ENCODE measurements at regions not wholly inside any gene's neighbourhood (a gene's known extent, or its start where the extent isn't known, plus 50 kb on each side); places are given as distances from the start of the nearest gene placed in this dataset.

DNA sequence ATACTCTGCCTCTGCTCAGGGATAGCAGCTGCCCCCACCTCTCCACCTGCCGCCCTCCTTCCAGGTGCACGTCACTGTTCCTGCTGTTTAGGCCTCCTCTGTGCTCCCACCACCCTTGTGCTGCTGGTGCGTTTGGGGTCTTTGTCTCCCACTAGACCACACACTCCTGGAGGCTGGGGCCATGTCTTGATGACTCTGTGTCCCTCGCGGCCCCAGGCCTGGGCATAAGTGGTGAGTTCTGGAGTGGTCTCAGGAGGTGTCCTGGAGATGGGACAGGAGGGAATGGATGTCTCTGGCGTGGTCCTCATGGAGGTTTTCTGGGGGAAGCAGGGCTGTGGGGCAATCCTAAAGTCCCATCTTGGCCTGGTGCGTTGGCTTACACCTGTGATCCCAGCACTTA, 132.1 kb downstream of the TFCP2L1 start:
- no peak overlapping the region for H3K9ac ChIP-seq (ENCODE audit: insufficient read depth, low read depth, low read length)
- BruUV-seq (replicated peaks): no TSS peak
- CTCF ChIA-PET (ENCODE audit: low intra/inter-chr PET ratio, low total read pairs): no interaction called here
- POLR2A ChIA-PET: no interaction called here
- in situ Hi-C loops (cut with HindIII; ENCODE audit: extremely low pct_ligation_motif_present, low pct_unique_long_range_greater_than_20kb): no loop called here
- peaks cover 13% of the 10 kb centered on the region for H3K9me3 ChIP-seq (ENCODE audit: low read length)
- no peak overlapping the region for H2AFZ ChIP-seq (ENCODE audit: low read length)
- 31% methylated on average over 6 of the region's 7 CpGs for WGBS (ENCODE audit: low lambda C conversion rate)
- H4K20me1 ChIP-seq (ENCODE audit: insufficient read depth, low read length): no peaks in the 10 kb centered on the region
- no peak overlapping the region for H3K27ac ChIP-seq (ENCODE audit: extremely low read length, insufficient read depth, low read length)
- TF ChIP-seq, protein P1, sequence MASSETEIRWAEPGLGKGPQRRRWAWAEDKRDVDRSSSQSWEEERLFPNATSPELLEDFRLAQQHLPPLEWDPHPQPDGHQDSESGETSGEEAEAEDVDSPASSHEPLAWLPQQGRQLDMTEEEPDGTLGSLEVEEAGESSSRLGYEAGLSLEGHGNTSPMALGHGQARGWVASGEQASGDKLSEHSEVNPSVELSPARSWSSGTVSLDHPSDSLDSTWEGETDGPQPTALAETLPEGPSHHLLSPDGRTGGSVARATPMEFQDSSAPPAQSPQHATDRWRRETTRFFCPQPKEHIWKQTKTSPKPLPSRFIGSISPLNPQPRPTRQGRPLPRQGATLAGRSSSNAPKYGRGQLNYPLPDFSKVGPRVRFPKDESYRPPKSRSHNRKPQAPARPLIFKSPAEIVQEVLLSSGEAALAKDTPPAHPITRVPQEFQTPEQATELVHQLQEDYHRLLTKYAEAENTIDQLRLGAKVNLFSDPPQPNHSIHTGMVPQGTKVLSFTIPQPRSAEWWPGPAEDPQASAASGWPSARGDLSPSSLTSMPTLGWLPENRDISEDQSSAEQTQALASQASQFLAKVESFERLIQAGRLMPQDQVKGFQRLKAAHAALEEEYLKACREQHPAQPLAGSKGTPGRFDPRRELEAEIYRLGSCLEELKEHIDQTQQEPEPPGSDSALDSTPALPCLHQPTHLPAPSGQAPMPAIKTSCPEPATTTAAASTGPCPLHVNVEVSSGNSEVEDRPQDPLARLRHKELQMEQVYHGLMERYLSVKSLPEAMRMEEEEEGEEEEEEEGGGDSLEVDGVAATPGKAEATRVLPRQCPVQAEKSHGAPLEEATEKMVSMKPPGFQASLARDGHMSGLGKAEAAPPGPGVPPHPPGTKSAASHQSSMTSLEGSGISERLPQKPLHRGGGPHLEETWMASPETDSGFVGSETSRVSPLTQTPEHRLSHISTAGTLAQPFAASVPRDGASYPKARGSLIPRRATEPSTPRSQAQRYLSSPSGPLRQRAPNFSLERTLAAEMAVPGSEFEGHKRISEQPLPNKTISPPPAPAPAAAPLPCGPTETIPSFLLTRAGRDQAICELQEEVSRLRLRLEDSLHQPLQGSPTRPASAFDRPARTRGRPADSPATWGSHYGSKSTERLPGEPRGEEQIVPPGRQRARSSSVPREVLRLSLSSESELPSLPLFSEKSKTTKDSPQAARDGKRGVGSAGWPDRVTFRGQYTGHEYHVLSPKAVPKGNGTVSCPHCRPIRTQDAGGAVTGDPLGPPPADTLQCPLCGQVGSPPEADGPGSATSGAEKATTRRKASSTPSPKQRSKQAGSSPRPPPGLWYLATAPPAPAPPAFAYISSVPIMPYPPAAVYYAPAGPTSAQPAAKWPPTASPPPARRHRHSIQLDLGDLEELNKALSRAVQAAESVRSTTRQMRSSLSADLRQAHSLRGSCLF (CRISPR knock-in tag; IDR thresholded peaks at IDR 0.05; ENCODE audit: borderline replicate concordance): no peak
- no peak for TF ChIP-seq JUN (CRISPR knock-in tag; IDR thresholded peaks at IDR 0.05)
- no peak for TF ChIP-seq ZNF615 (CRISPR knock-in tag; IDR thresholded peaks at IDR 0.05; ENCODE audit: borderline replicate concordance)
- TF ChIP-seq, protein P2, sequence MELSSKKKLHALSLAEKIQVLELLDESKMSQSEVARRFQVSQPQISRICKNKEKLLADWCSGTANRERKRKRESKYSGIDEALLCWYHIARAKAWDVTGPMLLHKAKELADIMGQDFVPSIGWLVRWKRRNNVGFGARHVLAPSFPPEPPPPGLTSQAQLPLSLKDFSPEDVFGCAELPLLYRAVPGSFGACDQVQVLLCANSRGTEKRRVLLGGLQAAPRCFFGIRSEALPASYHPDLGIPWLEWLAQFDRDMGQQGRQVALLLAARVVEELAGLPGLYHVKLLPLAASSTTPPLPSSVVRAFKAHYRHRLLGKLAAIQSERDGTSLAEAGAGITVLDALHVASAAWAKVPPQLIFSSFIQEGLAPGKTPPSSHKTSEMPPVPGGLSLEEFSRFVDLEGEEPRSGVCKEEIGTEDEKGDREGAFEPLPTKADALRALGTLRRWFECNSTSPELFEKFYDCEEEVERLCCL (CRISPR knock-in tag; IDR thresholded peaks at IDR 0.05; ENCODE audit: borderline replicate concordance): no peak
- TF ChIP-seq CREM (IDR thresholded peaks at IDR 0.05): no peak
- TF ChIP-seq CREM (CRISPR knock-in tag; IDR thresholded peaks at IDR 0.05): no peak
- TF ChIP-seq TCF7L2 (IDR thresholded peaks at IDR 0.05; ENCODE audit: low read depth, low read length): no peak
- no peak for TF ChIP-seq ZBTB3 (CRISPR knock-in tag; IDR thresholded peaks at IDR 0.05; ENCODE audit: borderline replicate concordance, low read depth)
- TF ChIP-seq, protein P3, sequence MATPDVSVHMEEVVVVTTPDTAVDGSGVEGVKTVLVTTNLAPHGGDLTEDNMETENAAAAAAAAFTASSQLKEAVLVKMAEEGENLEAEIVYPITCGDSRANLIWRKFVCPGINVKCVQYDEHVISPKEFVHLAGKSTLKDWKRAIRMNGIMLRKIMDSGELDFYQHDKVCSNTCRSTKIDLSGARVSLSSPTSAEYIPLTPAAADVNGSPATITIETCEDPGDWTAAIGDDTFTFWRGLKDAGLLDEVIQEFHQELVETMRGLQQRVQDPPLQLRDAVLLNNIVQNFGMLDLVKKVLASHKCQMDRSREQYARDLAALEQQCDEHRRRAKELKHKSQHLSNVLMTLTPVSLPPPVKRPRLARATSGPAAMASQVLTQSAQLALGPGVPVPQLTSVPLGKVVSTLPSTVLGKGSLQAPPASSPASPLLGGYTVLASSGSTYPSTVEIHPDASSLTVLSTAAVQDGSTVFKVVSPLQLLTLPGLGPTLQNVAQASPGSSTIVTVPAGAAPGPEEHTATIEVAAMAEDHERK (CRISPR knock-in tag; IDR thresholded peaks at IDR 0.05; ENCODE audit: low read depth): no peak
- no peaks in the 10 kb centered on the region for H3K79me2 ChIP-seq (ENCODE audit: insufficient read depth, low read length)
- H3K27me3 ChIP-seq (ENCODE audit: control insufficient read depth in 1 of 2, insufficient read depth in 2 of 2, low read length in 2 of 2): peaks cover 2 to 43% of the 10 kb centered on the region in 2 experiments; a peak in 4 of 5 replicates
- no peak overlapping the region for H3K4me3 ChIP-seq (replicated peaks in 1 of 3; ENCODE audit: insufficient read depth in 1 of 3, low read depth in 2 of 3, low read length in 3 of 3)
- no peak overlapping the region for H3K4me2 ChIP-seq (ENCODE audit: low read depth, low read length)
- H3K4me1 ChIP-seq (ENCODE audit: insufficient read depth, low read length): no peaks in the 10 kb centered on the region
- ATAC-seq: no peak
- intact Hi-C loops (cut with micrococcal nuclease; ENCODE audit: unreplicated experiment): no loop called here
- H3K36me3 ChIP-seq (replicated peaks in 1 of 2; ENCODE audit: control insufficient read depth in 1 of 2, insufficient read depth in 2 of 2, low read length in 2 of 2): no peaks in the 10 kb centered on the region
- DNase-seq (ENCODE audit: low spot score): no peak
- no peak for FAIRE-seq

Data from HepG2 (cell line).